Fibroblast of mammary gland (primary cell): ENCODE measurements at regions not wholly inside any gene's neighbourhood (a gene's known extent, or its start where the extent isn't known, plus 50 kb on each side); places are given as distances from the start of the nearest gene placed in this dataset.

ENCODE experiments used
- DNase-seq: peaks from one replicate; pipeline ENCODE4 v3.0.0-alpha.2; 2010; ENCODE audit warnings: low read depth
- H3K4me3 ChIP-seq: 2 replicates; pipeline ENCODE4 v1.5.1; 2011; ENCODE audit warnings: low read depth, mild to moderate bottlenecking, low read length, moderate library complexity; ENCODE audit not compliant: control insufficient read depth
- TF ChIP-seq, protein P1 (sequence below): conservative IDR thresholded peaks from 2 replicates; pipeline ENCODE4 v1.5.1; 2011; ENCODE audit warnings: low read depth, low read length, inconsistent platforms; ENCODE audit not compliant: control insufficient read depth, insufficient read depth

DNA sequence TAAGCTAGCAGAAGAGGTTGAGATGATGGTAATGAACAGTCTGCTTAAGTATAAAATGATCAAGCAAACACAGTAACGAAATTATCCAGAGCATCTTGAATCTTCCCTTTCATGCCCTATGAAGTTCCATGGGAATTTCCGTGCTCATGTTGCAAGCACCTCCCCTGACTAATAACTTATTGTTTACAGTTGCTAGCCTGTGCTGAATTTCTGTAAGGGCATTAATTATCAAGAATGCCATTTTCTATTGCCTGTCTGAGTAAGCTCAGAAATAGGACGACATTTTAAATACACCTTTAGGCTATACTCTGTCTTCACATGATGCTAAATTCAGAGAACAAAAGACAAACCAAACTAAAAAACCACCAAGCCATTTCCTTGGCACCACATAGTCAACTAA lies 257.5 kb upstream of the LRTM1 start:
- TF ChIP-seq, protein P1, sequence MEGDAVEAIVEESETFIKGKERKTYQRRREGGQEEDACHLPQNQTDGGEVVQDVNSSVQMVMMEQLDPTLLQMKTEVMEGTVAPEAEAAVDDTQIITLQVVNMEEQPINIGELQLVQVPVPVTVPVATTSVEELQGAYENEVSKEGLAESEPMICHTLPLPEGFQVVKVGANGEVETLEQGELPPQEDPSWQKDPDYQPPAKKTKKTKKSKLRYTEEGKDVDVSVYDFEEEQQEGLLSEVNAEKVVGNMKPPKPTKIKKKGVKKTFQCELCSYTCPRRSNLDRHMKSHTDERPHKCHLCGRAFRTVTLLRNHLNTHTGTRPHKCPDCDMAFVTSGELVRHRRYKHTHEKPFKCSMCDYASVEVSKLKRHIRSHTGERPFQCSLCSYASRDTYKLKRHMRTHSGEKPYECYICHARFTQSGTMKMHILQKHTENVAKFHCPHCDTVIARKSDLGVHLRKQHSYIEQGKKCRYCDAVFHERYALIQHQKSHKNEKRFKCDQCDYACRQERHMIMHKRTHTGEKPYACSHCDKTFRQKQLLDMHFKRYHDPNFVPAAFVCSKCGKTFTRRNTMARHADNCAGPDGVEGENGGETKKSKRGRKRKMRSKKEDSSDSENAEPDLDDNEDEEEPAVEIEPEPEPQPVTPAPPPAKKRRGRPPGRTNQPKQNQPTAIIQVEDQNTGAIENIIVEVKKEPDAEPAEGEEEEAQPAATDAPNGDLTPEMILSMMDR, result no peak
- peak; percentile 72 for DNase-seq
- H3K4me3 ChIP-seq, result no peak overlapping the region

DNA sequence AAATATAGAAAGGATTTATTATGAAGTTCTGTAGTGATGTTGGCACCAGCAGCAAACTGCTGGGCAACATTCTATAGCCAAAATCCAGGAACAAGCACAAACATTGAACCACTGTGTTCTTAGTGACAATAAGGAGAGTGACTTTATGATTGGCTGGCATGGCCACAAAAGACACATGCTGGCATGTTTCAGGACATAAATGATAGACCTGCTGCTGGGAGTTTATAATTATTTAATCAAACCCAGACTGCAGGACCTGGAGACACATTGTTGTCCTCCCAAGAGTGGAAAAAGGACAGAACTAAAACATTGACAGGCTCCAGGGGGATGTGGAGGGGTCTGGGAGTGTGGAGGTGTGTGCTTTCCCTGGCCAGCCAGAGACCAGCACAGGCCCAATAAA lies 255.3 kb upstream of the LRTM1 start:
- no peak overlapping the region for H3K4me3 ChIP-seq
- DNase-seq, result no peak
- TF ChIP-seq, protein P1, result no peak

DNA sequence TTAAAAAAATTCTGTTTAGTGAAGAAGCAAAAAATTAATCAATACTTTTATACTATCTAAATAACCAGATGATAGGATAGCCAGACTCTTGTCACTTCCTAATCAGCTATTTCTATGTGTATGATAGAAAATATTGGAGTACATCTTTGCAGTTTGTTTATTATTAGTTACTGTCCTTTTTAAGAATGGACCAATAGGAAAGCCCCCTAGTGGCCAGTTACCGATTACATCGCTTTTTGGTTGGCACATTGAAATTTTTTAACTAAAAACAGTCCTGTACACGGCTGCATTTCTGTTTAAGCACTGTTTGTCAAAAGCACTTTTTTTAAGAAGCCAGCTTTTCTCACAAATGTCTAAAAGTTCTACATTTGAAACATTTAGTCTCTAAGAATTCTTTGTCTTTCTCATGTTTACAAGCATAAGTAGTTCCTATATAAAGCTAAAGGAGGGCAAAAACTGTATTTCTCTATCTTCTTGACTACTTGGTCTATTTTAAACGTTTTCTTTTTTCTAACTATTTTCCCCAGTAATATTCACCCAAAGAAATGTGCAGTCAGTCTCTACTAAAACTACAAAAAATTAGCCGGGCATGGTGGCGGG lies 253.2 kb upstream of the LRTM1 start:
- DNase-seq, result peak; percentile 76
- no peak overlapping the region for H3K4me3 ChIP-seq
- TF ChIP-seq, protein P1, result peak; percentile 73

DNA sequence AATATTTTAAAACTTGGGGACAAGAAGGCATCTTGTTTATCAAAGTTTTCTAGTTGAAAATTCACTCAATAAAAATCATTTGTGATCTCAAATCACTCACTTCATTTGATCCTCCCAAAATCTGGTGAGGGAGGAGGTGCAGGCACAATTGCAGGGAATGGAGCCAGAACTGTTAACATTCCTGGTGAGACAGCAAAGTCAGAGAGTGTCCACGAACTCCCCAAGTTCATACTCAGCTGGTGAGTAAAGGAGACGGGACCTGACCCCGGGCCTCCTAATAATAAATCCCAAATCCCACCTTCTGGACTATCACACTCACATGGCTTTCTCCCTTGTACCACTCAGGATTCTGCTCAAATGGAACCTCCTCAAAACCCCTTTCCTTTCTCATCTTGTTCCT lies 252.3 kb upstream of the LRTM1 start:
- no peak overlapping the region for H3K4me3 ChIP-seq
- peak; percentile 68 for DNase-seq
- TF ChIP-seq, protein P1, result no peak

DNA sequence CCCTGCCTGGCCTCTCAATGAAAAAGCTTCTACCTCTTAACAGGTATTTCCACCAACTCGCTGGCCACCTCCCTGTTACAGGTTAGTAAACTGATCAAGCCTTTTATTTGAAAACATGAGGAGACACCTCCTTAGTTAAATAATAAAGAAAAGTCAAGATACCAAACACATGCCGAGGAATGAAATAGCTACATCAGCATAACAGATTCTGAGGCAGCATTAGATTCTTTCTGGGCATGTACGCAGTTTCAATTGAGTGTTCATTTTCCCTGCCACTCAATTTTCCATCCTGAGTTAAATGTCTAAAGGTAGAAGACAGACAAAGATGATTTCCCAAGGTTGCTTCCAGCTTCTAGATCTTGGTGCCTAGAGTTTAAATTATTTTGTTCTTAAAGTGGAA lies 250.5 kb upstream of the LRTM1 start:
- TF ChIP-seq, protein P1, result no peak
- DNase-seq, result no peak
- no peak overlapping the region for H3K4me3 ChIP-seq

DNA sequence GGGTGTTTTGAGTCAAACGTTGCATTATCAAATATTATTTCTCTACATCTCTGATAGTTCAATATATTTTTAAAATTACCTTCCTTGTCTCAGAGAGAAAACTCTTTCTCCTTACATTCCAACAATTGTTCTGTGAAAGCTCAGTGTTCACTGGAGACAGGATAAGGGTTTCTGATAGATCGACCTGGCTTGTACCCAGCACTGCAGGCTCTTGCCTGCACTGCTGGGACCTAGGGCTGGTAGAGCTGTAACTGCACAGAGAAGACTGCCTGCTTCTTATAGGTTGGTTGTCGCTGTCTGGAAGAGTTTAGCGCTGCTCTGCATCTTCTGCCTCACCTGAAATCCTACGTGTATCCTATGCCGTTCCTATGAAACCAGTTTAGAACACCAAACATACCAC lies 249.9 kb upstream of the LRTM1 start:
- TF ChIP-seq, protein P1, result no peak
- no peak overlapping the region for H3K4me3 ChIP-seq
- DNase-seq, result no peak

DNA sequence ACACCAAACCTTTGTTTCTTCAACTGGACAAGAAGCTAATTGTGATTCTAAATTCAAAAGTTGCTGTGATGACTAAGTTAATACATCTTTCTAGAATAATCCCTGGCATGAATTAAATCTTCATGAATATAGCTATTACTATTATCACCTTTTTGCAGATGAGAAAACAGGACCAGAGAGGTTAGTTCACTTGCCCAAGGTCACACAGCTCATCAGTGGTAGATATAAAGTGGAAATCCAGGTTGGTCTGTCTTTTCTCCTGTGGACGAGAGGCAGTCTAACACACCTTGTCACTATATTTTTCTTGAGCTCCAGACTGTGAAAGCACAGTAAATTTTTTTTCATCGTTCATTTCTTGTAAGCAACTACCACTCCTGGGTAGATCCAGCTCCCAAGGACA lies 247.6 kb upstream of the LRTM1 start:
- no peak for DNase-seq
- no peak overlapping the region for H3K4me3 ChIP-seq
- TF ChIP-seq, protein P1, result no peak
